ENCODE measurements at regions not wholly inside any gene's neighbourhood (a gene's known extent, or its start where the extent isn't known, plus 50 kb on each side); places are given as distances from the start of the nearest gene placed in this dataset.

DNA sequence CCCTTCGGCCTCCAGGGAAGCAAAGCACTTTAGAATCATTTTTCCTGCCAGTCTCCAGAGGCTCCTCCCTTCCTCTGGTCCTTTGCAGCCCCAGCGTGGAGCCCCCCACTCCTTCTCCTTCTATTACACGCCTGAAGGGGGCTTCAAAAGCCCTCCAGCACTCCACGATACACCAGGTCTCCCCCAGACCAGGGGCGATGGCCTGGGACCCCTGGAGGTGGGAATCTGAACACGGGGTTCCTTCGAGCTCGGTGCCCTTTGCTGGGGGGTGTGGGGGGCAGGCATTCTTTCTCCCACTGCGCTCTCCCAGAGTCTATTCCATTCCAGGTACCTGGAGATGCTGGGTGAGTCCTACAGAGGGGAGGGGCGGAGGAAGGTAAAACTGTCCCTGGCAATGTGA is 97.6 kb downstream of the HMX1 start:
- no peak for DNase-seq (ENCODE audit: low spot score)

DNA sequence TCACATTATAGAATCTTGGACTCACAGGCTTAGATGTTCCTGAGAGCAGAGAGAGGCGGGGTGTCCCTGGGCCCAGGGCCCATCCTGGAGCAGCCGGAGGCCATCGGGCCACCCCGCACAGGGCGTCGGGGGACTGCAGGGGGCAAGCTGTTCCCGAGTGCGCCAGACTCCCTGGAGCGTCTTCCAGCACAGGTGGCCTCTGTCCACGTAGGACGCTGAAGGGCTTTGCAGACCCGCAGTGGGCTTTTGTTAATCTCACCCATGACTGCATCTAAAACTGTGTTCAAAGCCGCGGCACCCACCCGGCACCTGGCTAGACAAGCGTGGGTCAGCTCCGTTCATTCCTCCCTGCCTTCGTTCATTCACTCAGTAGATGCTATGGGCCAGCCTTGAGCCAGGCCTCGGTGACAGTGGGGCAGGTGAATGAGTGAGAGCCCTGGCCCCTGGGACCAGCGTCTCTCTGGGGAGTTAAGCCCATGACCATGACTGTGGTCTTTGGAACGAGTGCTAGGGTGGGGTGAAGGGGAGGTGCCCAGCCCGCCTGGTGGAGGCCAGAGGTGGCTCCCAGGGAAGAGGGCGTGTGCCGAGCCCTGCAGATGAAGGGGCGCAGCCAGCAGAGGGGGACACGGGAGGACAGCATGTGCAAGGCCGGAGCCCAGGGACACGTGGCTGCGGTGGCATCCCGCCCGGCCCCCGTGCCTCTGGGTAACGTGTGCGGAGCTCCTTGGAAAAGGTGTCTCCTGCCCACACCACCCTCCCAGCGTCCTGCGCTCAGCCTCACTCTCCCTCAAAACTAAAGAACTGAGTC is 98.3 kb downstream of the HMX1 start:
- DNase-seq (ENCODE audit: low spot score): no peak

- no peak for DNase-seq (ENCODE audit: low spot score)
These were observed 99.0 kb downstream of the HMX1 start for GRCh38 chr4:8772499-8773123.

DNA sequence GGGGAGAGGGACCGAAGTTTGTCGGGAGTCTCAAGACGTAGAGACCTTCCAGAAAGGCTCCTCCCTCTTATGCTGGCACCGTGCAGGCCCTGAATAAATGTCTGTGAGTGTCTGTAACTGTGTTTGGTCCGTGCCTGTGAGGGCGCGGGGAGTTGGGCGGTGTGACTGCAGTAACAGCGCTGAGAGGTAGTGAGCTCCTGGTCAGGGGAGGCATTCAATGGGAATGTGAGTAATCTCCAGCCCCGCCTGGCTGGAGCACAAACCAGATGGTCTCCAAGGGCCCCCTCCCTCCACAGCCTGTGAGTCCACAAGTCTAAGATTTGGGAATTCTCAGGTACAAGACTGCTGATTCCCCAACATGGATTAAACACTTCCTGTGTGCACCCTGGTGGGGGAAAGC is 100.0 kb downstream of the HMX1 start:
- no peak for DNase-seq (ENCODE audit: low spot score)

DNA sequence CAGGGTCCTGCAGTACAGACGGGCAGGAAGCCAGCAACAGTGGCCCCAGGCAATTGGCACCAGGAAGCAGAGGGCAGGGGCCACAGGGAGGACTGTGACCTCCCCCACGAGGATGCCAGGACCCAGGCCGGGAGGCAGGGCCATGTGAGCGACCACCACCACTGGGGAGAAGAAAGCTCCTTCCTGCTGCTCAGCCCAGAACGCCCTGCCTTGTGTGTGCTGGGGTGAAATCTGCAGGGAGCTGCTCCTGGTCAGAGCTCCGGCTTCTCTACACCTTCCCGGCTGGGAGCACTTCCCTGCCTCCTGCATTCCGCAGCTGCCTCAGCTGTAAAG is 100.4 kb downstream of the HMX1 start:
- no peak for DNase-seq (ENCODE audit: low spot score)

- no peak for DNase-seq (ENCODE audit: low spot score)
These were observed 101.0 kb downstream of the HMX1 start for GRCh38 chr4:8770518-8771257.

- DNase-seq (ENCODE audit: low spot score): no peak
These were observed 101.8 kb downstream of the HMX1 start for GRCh38 chr4:8769645-8770517.

DNA sequence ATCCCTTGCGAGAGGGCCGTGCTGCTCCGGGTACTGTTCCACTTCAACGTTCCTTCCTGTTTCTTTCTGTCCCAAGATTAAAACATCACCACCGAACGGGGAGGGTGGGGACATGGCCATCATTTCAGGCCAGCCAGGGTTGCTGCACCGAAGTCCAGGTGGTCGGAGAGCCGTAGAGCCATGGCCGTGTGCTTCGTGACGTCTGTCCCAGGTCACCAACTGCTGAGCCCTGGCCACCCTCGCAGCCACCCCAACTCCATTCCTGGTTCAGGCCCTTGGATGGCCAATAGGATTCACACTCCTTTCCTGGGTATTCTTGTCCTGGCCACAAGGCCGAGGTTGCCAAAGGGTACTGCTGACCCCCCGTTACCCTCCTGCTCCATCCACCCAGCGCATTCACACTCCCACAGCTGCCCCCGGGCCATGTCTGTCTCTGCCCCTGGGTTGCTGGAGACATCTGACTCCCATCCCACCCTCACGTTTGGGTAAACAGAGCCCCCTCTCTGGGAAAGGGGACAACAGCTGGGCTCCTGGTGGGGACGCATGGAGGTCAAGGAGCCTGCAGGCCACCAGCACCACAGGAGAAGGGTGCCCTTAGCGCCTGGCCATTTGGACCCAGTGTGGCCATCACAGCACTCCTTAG is 103.2 kb downstream of the HMX1 start:
- no peak for DNase-seq (ENCODE audit: low spot score)

DNA sequence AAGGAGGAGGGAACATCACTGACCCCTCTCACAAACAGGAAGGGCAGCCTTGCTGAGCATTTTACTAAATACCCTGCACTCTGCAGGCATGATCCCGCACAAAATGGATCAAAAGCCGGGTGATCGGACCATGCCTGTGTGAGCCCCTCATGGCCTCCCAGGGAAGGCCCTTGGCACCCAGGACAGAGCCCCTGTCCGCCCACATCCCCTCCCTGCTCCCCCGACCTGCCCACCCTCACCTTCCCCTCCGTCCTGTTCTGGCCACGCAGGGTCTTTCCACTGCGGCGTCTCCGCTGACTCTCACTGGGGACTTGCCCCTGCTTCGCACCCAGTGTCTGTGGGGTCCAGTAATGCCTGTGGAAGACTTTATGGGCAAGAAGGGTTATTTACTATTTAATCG is 105.0 kb downstream of the HMX1 start:
- DNase-seq (ENCODE audit: low spot score): no peak

DNA sequence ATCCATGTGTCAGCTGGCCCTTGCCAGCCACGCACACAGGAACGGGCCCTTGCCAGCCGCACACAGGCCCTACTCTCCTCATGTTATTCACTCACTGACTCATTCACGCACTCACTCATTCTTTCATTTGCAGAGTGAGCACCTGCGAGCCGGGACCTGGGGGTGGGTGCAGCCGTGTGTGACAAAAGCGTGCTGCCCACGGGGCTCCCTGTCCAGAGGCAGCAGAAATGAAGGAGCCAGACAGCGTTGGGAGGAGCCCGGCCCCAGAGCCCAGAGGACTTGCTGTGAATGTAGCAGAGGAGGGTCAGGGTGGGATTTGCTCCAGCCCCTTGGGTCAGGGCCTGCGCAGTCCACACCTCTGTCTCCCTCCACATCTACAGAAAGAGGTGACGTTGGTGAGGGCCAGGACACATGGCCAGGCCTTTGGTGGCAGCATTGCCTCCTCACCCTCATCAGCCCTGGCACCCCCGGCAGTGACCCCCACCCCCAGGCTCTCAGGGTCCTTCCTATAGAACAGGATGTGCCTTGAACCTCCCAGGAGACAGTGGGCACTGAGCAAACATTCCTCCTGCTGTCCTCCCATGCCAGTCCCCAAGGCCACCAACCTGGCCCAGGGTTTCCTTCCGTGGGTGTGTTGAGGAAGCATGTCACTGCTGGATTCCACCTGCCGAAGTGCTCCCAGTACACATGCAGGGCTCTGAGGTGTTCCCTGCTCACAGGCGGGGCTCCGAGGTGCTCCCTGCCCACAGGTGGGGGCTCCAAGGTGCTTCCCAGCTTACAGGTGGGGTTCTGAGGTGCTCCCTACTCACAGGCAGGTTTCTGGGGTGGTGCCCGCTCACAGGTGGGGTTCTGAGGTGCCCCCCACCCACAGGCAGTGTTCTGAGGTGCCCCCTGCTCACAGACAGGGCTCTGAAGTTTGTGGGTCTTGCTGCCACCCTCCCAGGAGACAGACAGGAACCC is 105.7 kb downstream of the HMX1 start:
- DNase-seq (ENCODE audit: low spot score): no peak

- DNase-seq (ENCODE audit: low spot score): no peak
These were observed 106.6 kb downstream of the HMX1 start for GRCh38 chr4:8765084-8765483.

DNA sequence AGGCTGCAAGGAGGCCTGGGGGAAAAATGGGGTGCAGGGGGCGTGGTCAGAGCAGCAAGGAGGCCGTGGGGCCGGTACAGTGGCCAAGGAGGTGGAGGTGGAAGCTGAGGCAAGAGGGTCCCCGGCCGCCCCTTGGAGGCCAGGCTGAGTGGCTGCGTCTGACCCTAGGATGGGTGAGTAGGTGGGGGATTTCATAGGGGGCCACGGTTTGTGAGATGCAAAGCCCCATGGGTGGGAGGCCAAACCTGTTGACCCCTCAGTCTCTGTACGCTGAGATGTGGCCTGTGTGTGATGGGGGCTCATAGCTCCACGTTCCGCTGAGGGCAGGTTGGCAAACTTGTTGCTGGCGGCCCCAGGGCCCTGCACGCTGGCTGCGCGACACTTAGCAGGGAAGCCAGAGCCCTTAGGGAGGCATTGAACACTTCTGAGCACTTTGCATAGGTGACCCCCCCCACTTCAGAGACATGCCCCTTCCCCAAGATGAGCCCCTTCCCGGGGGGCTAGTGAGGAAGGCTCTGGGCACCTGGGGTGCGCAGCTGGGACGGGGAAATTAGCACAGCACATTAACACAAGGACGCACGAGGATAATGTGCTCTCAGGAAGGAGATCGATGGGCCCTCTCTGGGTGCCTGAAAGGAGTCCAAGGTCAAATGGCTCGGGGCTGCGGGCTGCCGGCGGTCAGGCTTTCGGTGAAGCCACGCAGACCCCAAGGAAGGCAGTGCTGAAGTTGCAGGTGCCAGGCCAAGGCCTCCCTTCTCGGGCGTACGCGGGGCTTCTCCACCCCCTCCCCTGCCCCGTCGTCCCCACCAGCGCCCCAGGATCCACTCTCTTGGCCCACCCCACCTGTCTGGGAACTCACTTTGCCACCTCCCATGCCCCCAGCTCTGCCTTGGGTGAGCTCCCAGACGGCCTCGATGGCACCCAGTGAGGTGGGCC is 107.4 kb downstream of the HMX1 start:
- no peak for DNase-seq (ENCODE audit: low spot score)

- no peak for DNase-seq (ENCODE audit: low spot score)
These were observed 108.5 kb downstream of the HMX1 start for GRCh38 chr4:8762951-8763735.

GRCh38 chr4:8762356-8762755 is 109.3 kb downstream of the HMX1 start:
- DNase-seq (ENCODE audit: low spot score): no peak

- no peak for DNase-seq (ENCODE audit: low spot score)
These were observed 109.8 kb downstream of the HMX1 start for GRCh38 chr4:8761824-8762205.

DNA sequence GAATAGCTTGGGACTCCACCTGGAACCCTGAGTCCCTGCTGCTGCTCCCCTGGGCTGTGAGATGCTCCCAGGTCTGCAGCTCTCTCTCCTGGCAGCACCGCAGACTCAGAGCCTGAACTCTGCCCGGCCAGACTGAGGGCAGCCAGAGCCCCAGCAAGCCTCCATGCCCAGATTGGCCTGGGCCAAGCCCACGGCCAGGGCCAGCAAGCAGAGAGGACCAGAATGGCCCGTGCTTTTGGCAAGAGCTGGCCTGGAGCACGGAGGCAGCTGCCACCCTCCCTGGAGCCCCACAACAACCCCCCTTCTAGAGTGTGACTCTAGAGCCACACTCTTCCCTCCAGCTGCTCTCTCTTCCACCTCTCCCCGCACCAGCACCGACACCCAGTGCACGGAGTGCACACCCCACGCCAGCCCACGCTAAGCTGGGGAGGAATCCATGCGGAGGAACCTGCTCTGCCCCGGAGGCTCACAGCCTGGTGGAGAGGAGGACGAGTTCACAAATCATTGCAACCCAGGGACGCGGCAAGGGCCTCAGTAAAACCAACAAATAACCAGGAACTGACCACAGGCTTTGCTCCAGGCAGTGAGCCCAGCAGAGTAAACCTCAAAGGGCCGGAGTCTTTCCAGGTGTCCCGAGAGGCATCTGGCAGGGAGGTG is 110.3 kb downstream of the HMX1 start:
- DNase-seq (ENCODE audit: low spot score): no peak

- DNase-seq (ENCODE audit: low spot score): no peak
These were observed 111.1 kb downstream of the HMX1 start for GRCh38 chr4:8760561-8760960.

- DNase-seq (ENCODE audit: low spot score): no peak
These were observed 111.7 kb downstream of the HMX1 start for GRCh38 chr4:8759987-8760386.
